ENCODE measurements at regions not wholly inside any gene's neighbourhood (a gene's known extent, or its start where the extent isn't known, plus 50 kb on each side); places are given as distances from the start of the nearest gene placed in this dataset.

- TF ChIP-seq CTCF (conservative IDR thresholded peaks at IDR 0.05) (no peak), EZH2 (IDR thresholded peaks at IDR 0.05; ENCODE audit: low read depth) (no peak)
Observed at GRCh38 chr10:9416331-9416730, 1361.8 kb downstream of the GATA3 start.
